OCI-LY7 (cell line): ENCODE measurements at regions not wholly inside any gene's neighbourhood (a gene's known extent, or its start where the extent isn't known, plus 50 kb on each side); places are given as distances from the start of the nearest gene placed in this dataset.

Experiments used
- EZH2phosphoT487 ChIP-seq: fragments of 200-600 bp; sonication (generic); IDR thresholded peaks from 2 replicates; pipeline ENCODE4 v1.6.1; 2018; ENCODE audit warnings: low read depth, borderline replicate concordance, mild to moderate bottlenecking, mixed run types, antibody characterized with exemption, low read length, moderate library complexity, mixed read lengths
- TF ChIP-seq, protein P1 (sequence below): fragments of 200-600 bp; sonication (generic); conservative IDR thresholded peaks from 2 replicates; pipeline ENCODE4 v1.5.1; 2014; ENCODE audit warnings: mild to moderate bottlenecking, antibody characterized with exemption, low read length, moderate library complexity, mixed read lengths

DNA sequence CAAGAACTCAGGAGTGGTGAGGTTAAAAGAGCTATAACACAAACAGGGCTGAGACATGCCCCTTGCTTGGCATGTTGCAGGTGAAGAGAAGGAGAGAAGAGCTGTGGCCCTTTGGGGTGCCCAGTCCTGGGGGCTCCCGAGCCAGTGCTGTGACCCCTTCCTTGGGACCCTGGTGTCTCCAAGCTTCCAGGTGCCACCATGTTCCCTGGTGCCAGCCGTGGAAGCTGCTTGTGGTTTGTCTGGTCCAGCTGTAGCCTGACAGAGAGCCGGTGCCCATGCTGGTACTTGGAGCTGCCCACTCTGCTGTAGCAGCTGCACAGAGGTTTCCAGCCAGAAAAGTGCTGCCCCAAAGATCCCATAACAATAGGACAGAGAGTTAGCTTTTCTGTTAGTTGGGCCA is 159.2 kb upstream of the SLC38A2 start:
- TF ChIP-seq, protein P1, sequence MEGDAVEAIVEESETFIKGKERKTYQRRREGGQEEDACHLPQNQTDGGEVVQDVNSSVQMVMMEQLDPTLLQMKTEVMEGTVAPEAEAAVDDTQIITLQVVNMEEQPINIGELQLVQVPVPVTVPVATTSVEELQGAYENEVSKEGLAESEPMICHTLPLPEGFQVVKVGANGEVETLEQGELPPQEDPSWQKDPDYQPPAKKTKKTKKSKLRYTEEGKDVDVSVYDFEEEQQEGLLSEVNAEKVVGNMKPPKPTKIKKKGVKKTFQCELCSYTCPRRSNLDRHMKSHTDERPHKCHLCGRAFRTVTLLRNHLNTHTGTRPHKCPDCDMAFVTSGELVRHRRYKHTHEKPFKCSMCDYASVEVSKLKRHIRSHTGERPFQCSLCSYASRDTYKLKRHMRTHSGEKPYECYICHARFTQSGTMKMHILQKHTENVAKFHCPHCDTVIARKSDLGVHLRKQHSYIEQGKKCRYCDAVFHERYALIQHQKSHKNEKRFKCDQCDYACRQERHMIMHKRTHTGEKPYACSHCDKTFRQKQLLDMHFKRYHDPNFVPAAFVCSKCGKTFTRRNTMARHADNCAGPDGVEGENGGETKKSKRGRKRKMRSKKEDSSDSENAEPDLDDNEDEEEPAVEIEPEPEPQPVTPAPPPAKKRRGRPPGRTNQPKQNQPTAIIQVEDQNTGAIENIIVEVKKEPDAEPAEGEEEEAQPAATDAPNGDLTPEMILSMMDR: no peak
- no peak for TF ChIP-seq EZH2phosphoT487
